ENCODE measurements at regions not wholly inside any gene's neighbourhood (a gene's known extent, or its start where the extent isn't known, plus 50 kb on each side); places are given as distances from the start of the nearest gene placed in this dataset.

DNA sequence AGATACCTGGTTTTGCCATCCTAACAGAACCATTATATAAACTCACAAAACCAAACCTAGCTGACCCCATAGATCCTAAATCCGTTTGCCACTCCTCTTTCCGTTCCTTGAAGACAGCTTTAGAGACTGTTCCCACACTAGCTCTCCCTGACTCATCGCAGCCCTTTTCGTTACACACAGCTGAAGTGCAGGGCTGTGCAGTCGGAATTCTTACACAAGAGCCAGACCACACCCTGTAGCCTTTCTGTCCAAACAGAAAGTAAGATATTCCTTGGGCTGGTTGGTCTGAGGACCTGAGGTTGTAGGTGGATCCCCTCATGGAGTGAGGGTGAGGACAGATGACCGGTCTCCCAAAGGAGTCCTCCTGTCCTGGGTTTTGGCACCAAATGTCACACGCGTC is 56.7 kb upstream of the NAA35 start:
- no peaks in the 10 kb centered on the region for H4K20me1 ChIP-seq (ENCODE audit: insufficient read depth, low read length)
- no peak for DNase-seq (ENCODE audit: low read depth)
- no peak for TF ChIP-seq EZH2 (IDR thresholded peaks at IDR 0.05; ENCODE audit: insufficient read depth, low read length)
- TF ChIP-seq, protein P1, sequence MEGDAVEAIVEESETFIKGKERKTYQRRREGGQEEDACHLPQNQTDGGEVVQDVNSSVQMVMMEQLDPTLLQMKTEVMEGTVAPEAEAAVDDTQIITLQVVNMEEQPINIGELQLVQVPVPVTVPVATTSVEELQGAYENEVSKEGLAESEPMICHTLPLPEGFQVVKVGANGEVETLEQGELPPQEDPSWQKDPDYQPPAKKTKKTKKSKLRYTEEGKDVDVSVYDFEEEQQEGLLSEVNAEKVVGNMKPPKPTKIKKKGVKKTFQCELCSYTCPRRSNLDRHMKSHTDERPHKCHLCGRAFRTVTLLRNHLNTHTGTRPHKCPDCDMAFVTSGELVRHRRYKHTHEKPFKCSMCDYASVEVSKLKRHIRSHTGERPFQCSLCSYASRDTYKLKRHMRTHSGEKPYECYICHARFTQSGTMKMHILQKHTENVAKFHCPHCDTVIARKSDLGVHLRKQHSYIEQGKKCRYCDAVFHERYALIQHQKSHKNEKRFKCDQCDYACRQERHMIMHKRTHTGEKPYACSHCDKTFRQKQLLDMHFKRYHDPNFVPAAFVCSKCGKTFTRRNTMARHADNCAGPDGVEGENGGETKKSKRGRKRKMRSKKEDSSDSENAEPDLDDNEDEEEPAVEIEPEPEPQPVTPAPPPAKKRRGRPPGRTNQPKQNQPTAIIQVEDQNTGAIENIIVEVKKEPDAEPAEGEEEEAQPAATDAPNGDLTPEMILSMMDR (IDR thresholded peaks at IDR 0.05; ENCODE audit: insufficient read depth, low read depth, low read length), result no peak
- peaks cover 4% of the 10 kb centered on the region for H3K4me1 Mint-ChIP-seq (ENCODE audit: low read depth, unreplicated experiment)
- no peak for FAIRE-seq
- H3K9me3 ChIP-seq (ENCODE audit: insufficient read depth, low read depth, low read length), result peaks cover 2% of the 10 kb centered on the region
- H3K4me3 Mint-ChIP-seq (ENCODE audit: unreplicated experiment), result no peak overlapping the region
- no peak overlapping the region for H3K27ac ChIP-seq (ENCODE audit: low read depth, low read length)
- H3K4me1 ChIP-seq (ENCODE audit: insufficient read depth, low read length), result no peaks in the 10 kb centered on the region
- no peaks in the 10 kb centered on the region for H3K36me3 ChIP-seq (ENCODE audit: insufficient read depth, low read length)
- no peaks in the 10 kb centered on the region for H3K27me3 ChIP-seq (ENCODE audit: insufficient read depth, low read length)
- no peak overlapping the region for H3K27ac Mint-ChIP-seq (ENCODE audit: unreplicated experiment)
- no peak overlapping the region for H3K9ac ChIP-seq (ENCODE audit: low read length)
- no peak overlapping the region for H3K4me3 ChIP-seq (ENCODE audit: insufficient read depth, low read depth, low read length)
- peaks cover 2% of the 10 kb centered on the region for H3K9me3 Mint-ChIP-seq (ENCODE audit: unreplicated experiment)
- H2AFZ ChIP-seq (ENCODE audit: low read depth, low read length), result no peak overlapping the region
- no peaks in the 10 kb centered on the region for H3K27me3 Mint-ChIP-seq (ENCODE audit: low read depth, unreplicated experiment)
- H3K79me2 ChIP-seq (ENCODE audit: insufficient read depth, low read length), result no peaks in the 10 kb centered on the region
- no peak overlapping the region for H3K4me2 ChIP-seq (ENCODE audit: low read length)
- H3K36me3 Mint-ChIP-seq (ENCODE audit: low read depth, unreplicated experiment), result peaks cover 4% of the 10 kb centered on the region

DNA sequence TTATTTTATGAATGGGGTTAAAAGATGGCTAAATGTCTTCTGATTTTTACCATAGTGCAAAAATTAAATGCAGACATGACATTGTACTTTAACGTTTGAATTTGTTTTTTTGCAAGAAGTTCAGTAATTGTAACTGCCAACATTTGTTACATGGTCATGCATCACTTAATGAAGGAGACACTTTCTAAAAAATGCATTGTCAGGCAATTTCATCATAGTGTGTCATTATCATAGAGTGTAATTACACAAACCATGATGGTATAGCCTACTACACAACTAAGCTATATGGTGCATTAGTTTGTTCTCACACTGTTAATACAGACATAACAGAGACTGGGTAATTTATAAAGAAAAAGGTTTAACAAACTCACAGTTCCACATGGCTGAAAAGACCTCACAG is 50.0 kb upstream of the NAA35 start:
- H2AFZ ChIP-seq (ENCODE audit: low read depth, low read length), result no peak overlapping the region
- TF ChIP-seq, protein P1 (IDR thresholded peaks at IDR 0.05; ENCODE audit: insufficient read depth, low read depth, low read length), result no peak
- TF ChIP-seq EZH2 (IDR thresholded peaks at IDR 0.05; ENCODE audit: insufficient read depth, low read length), result no peak
- peaks cover 4% of the 10 kb centered on the region for H3K9me3 Mint-ChIP-seq (ENCODE audit: unreplicated experiment)

More for the DNA sequence above, 50.0 kb upstream of the NAA35 start:
- no peak overlapping the region for H3K4me3 ChIP-seq (ENCODE audit: insufficient read depth, low read depth, low read length)
- H3K4me1 ChIP-seq (ENCODE audit: insufficient read depth, low read length), result no peaks in the 10 kb centered on the region
- no peaks in the 10 kb centered on the region for H3K36me3 ChIP-seq (ENCODE audit: insufficient read depth, low read length)
- H3K9ac ChIP-seq (ENCODE audit: low read length), result no peak overlapping the region
- Mint-ChIP-seq H3K27me3 (ENCODE audit: low read depth, unreplicated experiment) (no peaks in the 10 kb centered on the region), H3K4me1 (ENCODE audit: low read depth, unreplicated experiment) (no peaks in the 10 kb centered on the region), H3K36me3 (ENCODE audit: low read depth, unreplicated experiment) (no peaks in the 10 kb centered on the region), H3K27ac (ENCODE audit: unreplicated experiment) (no peak overlapping the region), H3K4me3 (ENCODE audit: unreplicated experiment) (no peak overlapping the region)
- no peaks in the 10 kb centered on the region for H3K9me3 ChIP-seq (ENCODE audit: insufficient read depth, low read depth, low read length)
- H3K27me3 ChIP-seq (ENCODE audit: insufficient read depth, low read length), result no peaks in the 10 kb centered on the region
- DNase-seq (ENCODE audit: low read depth), result no peak
- no peaks in the 10 kb centered on the region for H4K20me1 ChIP-seq (ENCODE audit: insufficient read depth, low read length)
- H3K4me2 ChIP-seq (ENCODE audit: low read length), result no peak overlapping the region
- FAIRE-seq, result no peak
- no peak overlapping the region for H3K27ac ChIP-seq (ENCODE audit: low read depth, low read length)
- no peaks in the 10 kb centered on the region for H3K79me2 ChIP-seq (ENCODE audit: insufficient read depth, low read length)

Measured in astrocyte (in vitro differentiated cells and primary cell).